ENCODE measurements at regions not wholly inside any gene's neighbourhood (a gene's known extent, or its start where the extent isn't known, plus 50 kb on each side); places are given as distances from the start of the nearest gene placed in this dataset.

GRCh38 chrX:49773993-49774392 lies 55.1 kb upstream of the PAGE4 start:
- TF ChIP-seq POLR2A (IDR thresholded peaks at IDR 0.05), result no peak
- no peak for TF ChIP-seq CTCF (IDR thresholded peaks at IDR 0.05)
